Suprapubic skin (tissue), 3 donors: ENCODE measurements at regions not wholly inside any gene's neighbourhood (a gene's known extent, or its start where the extent isn't known, plus 50 kb on each side); places are given as distances from the start of the nearest gene placed in this dataset.

ENCODE experiments used
- CTCF ChIP-seq, 2 donors: fragments of 200-600 bp in 1 of 2; fragments of 450-650 bp in 1 of 2; sonication (generic) in 1 of 2; IDR thresholded peaks; one replicate each; pipeline ENCODE4 v1.5.1; 2016 to 2019; ENCODE audit warnings: antibody characterized with exemption in 2 of 2, mild to moderate bottlenecking in 1 of 2, moderate library complexity in 1 of 2
- EP300 ChIP-seq: sonication (generic); formaldehyde crosslinking; IDR thresholded peaks from one replicate; pipeline ENCODE4 v1.6.1; 2017; ENCODE audit warnings: antibody characterized with exemption

DNA sequence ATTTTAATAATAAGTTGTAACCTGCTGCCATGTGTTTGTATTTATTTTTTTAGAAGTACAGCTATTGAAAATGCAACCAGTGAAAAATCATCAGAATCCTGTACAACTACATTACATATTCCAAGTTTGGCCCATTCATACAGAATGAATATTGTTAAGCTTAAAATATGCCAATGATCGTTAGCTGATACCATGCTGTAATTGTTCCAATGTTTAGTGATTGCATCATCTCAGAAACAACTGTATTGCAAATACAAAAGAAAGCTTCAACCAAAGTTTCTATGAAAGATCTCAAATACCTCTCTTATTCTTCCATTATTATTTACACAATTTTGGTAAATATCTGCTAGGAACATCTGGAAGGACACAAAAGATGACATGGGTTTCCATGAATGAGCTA lies 51.6 kb upstream of the ALCAM start:
- TF ChIP-seq CTCF (IDR thresholded peaks at IDR 0.05), result no peak
- TF ChIP-seq EP300, result no peak
